GM23248 (cell line): ENCODE measurements at regions not wholly inside any gene's neighbourhood (a gene's known extent, or its start where the extent isn't known, plus 50 kb on each side); places are given as distances from the start of the nearest gene placed in this dataset.

Source experiments
- DNase-seq: peaks from one replicate; pipeline ENCODE4 v3.0.0-alpha.2; 2015
- H2AFZ ChIP-seq: fragments of 200-600 bp; sonication (generic); 2 replicates; pipeline ENCODE4 v1.6.1; 2016; ENCODE audit warnings: antibody characterized with exemption
- H3F3A ChIP-seq: fragments of 200-600 bp; sonication (generic); 2 replicates; pipeline ENCODE4 v1.6.1; 2016; ENCODE audit warnings: mild to moderate bottlenecking, antibody characterized with exemption, mixed run types; ENCODE audit not compliant: insufficient read depth
- H3K27ac ChIP-seq: fragments of 200-600 bp; sonication (generic); 2 replicates; pipeline ENCODE4 v1.5.1; 2016; ENCODE audit warnings: mild to moderate bottlenecking
- H3K27me3 ChIP-seq: fragments of 200-600 bp; sonication (generic); replicated peaks from 2 replicates; pipeline ENCODE4 v1.6.1; 2016; ENCODE audit warnings: mild to moderate bottlenecking; ENCODE audit not compliant: insufficient read depth
- H3K36me3 ChIP-seq: fragments of 200-600 bp; sonication (generic); 2 replicates; pipeline ENCODE4 v1.6.1; 2016; ENCODE audit warnings: low read depth, mild to moderate bottlenecking
- H3K4me1 ChIP-seq: fragments of 200-600 bp; sonication (generic); 2 replicates; pipeline ENCODE4 v1.6.1; 2016; ENCODE audit warnings: mild to moderate bottlenecking; ENCODE audit not compliant: insufficient read depth
- H3K4me2 ChIP-seq: fragments of 200-600 bp; sonication (generic); one replicate; pipeline ENCODE4 v1.6.1; 2016; ENCODE audit warnings: mild to moderate bottlenecking; ENCODE audit not compliant: unreplicated experiment
- H3K4me3 ChIP-seq: fragments of 200-600 bp; sonication (generic); 2 replicates; pipeline ENCODE4 v1.5.1; 2016; ENCODE audit warnings: mild to moderate bottlenecking
- H3K79me2 ChIP-seq: fragments of 200-600 bp; sonication (generic); 2 replicates; pipeline ENCODE4 v1.6.1; 2016; ENCODE audit warnings: mild to moderate bottlenecking; ENCODE audit not compliant: insufficient read depth
- H3K9ac ChIP-seq: fragments of 200-600 bp; sonication (generic); 2 replicates; pipeline ENCODE4 v1.6.1; 2016; ENCODE audit warnings: mild to moderate bottlenecking
- H3K9me2 ChIP-seq: fragments of 200-600 bp; sonication (generic); 2 replicates; pipeline ENCODE4 v1.6.1; 2016; ENCODE audit warnings: mixed run types, mild to moderate bottlenecking, moderate library complexity; ENCODE audit not compliant: insufficient read depth
- H3K9me3 ChIP-seq: fragments of 200-600 bp; sonication (generic); one replicate; pipeline ENCODE4 v1.6.1; 2017; ENCODE audit warnings: low read depth
- H4K20me1 ChIP-seq: fragments of 200-600 bp; sonication (generic); 2 replicates; pipeline ENCODE4 v1.6.0; 2016; ENCODE audit not compliant: insufficient read depth
- EZH2 ChIP-seq: fragments of 200-600 bp; sonication (generic); IDR thresholded peaks from 2 replicates; pipeline ENCODE4 v1.6.1; 2018; ENCODE audit warnings: antibody characterized with exemption, mild to moderate bottlenecking; ENCODE audit not compliant: insufficient read depth, poor library complexity, severe bottlenecking
- EZH2phosphoT487 ChIP-seq: fragments of 200-600 bp; sonication (generic); IDR thresholded peaks from 2 replicates; pipeline ENCODE4 v1.6.1; 2018; ENCODE audit warnings: antibody characterized with exemption, moderate library complexity, mild to moderate bottlenecking, low read depth; ENCODE audit not compliant: insufficient read depth
- WGBS, 2 experiments: methylation state at CpG; one replicate each; pipeline ENCODE4 v1.1.6; 2015 to 2017; ENCODE audit warnings: low lambda C conversion rate in 2 of 2, low coverage in 1 of 2; ENCODE audit errors: missing lambda C conversion rate in 2 of 2; 5-methylcytosine and 5-hydroxymethylcytosine counted together
- in situ Hi-C: fragments of 300-500 bp; cut with MboI; formaldehyde crosslinking; loops from 2 replicates; pipeline ENCODE4 v1.15.0; 2020

GRCh38 chr17:77366206-77366557 lies 225.4 kb downstream of the SEC14L1 start:
- WGBS, 2 experiments: 9 to 20% methylated on average over 5 of the region's 5 CpGs
- peaks cover 100% of the 10 kb centered on the region for H3K79me2 ChIP-seq
- in situ Hi-C loops: no loop called here
- H3K36me3 ChIP-seq: no peaks in the 10 kb centered on the region
- peak; percentile 46 for DNase-seq
- peaks cover 53% of the 10 kb centered on the region for H3F3A ChIP-seq
- no peak overlapping the region for H2AFZ ChIP-seq
- H4K20me1 ChIP-seq: no peaks in the 10 kb centered on the region
- H3K4me2 ChIP-seq: peak overlapping the region; percentile 54
- no peaks in the 10 kb centered on the region for H3K9me2 ChIP-seq
- no peaks in the 10 kb centered on the region for H3K27me3 ChIP-seq
- no peak for TF ChIP-seq EZH2phosphoT487
- no peak for TF ChIP-seq EZH2
- peak overlapping the region; percentile 88 for H3K27ac ChIP-seq
- H3K9me3 ChIP-seq: no peaks in the 10 kb centered on the region
- H3K4me1 ChIP-seq: peaks cover 55% of the 10 kb centered on the region
- H3K9ac ChIP-seq: peak overlapping the region; percentile 79
- H3K4me3 ChIP-seq: no peak overlapping the region

- no peaks in the 10 kb centered on the region for H3K9me3 ChIP-seq
- H3K36me3 ChIP-seq: no peaks in the 10 kb centered on the region
- DNase-seq: peak; percentile 76
- H2AFZ ChIP-seq: no peak overlapping the region
- TF ChIP-seq EZH2phosphoT487 (no peak), EZH2 (no peak)
- no peaks in the 10 kb centered on the region for H3K9me2 ChIP-seq
- H3K27ac ChIP-seq: peak overlapping the region; percentile 88
- in situ Hi-C loops: no loop called here
- H4K20me1 ChIP-seq: no peaks in the 10 kb centered on the region
- no peak overlapping the region for H3K4me3 ChIP-seq
- peaks cover 54% of the 10 kb centered on the region for H3F3A ChIP-seq
- H3K4me1 ChIP-seq: peaks cover 60% of the 10 kb centered on the region
- no peaks in the 10 kb centered on the region for H3K27me3 ChIP-seq
- H3K9ac ChIP-seq: peak overlapping the region; percentile 79
- no peak overlapping the region for H3K4me2 ChIP-seq
- 34 to 40% methylated on average over 8 of the region's 8 CpGs for WGBS, 2 experiments
- H3K79me2 ChIP-seq: peaks cover 100% of the 10 kb centered on the region
Measured at GRCh38 chr17:77366558-77367245, 225.9 kb downstream of the SEC14L1 start.

- Histone ChIP-seq H3K9me3 (no peaks in the 10 kb centered on the region), H4K20me1 (no peaks in the 10 kb centered on the region), H3F3A (peaks cover 38% of the 10 kb centered on the region), H3K4me2 (no peak overlapping the region), H3K36me3 (no peaks in the 10 kb centered on the region), H3K4me3 (no peak overlapping the region), H3K9me2 (no peaks in the 10 kb centered on the region), H3K79me2 (peaks cover 100% of the 10 kb centered on the region), H3K27ac (peak overlapping the region; percentile 57), H2AFZ (no peak overlapping the region), H3K9ac (no peak overlapping the region), H3K27me3 (no peaks in the 10 kb centered on the region), H3K4me1 (peaks cover 50% of the 10 kb centered on the region)
- WGBS, 2 experiments: 94 to 97% methylated on average over 12 to 13 of the region's 13 CpGs
- no peak for DNase-seq
- no peak for TF ChIP-seq EZH2
- no peak for TF ChIP-seq EZH2phosphoT487
- in situ Hi-C loops: no loop called here
Measured at GRCh38 chr17:77369544-77369971, 228.8 kb downstream of the SEC14L1 start.

GRCh38 chr17:77370586-77370985 lies 229.8 kb downstream of the SEC14L1 start:
- H3K9me3 ChIP-seq: no peaks in the 10 kb centered on the region
- no peak overlapping the region for H3K4me3 ChIP-seq
- H3K36me3 ChIP-seq: no peaks in the 10 kb centered on the region
- H3K9me2 ChIP-seq: no peaks in the 10 kb centered on the region
- peaks cover 100% of the 10 kb centered on the region for H3K79me2 ChIP-seq
- H3K9ac ChIP-seq: peak overlapping the region; percentile 93; the same call in 1 of the 2 replicates
- WGBS, 2 experiments: 78 to 80% methylated on average over 5 of the region's 5 CpGs
- peak overlapping the region; percentile 83 for H3K4me2 ChIP-seq
- no peak overlapping the region for H2AFZ ChIP-seq
- H4K20me1 ChIP-seq: no peaks in the 10 kb centered on the region
- peaks cover 49% of the 10 kb centered on the region for H3K4me1 ChIP-seq
- no peak for DNase-seq
- in situ Hi-C loops: no loop called here
- peaks cover 35% of the 10 kb centered on the region for H3F3A ChIP-seq
- no peaks in the 10 kb centered on the region for H3K27me3 ChIP-seq
- peak overlapping the region; percentile 81 for H3K27ac ChIP-seq
- no peak for TF ChIP-seq EZH2phosphoT487
